ENCODE measurements at regions not wholly inside any gene's neighbourhood (a gene's known extent, or its start where the extent isn't known, plus 50 kb on each side); places are given as distances from the start of the nearest gene placed in this dataset.

GRCh38 chr4:110924761-110925160 is 301.9 kb upstream of the PITX2 start:
- no peaks in the 10 kb centered on the region for H3K36me3 ChIP-seq (ENCODE audit: control insufficient read depth in 3 of 3, insufficient read depth in 3 of 3, low read length in 3 of 3)
- H3K27me3 ChIP-seq (ENCODE audit: control insufficient read depth in 3 of 3, insufficient read depth in 3 of 3, low read length in 3 of 3) = no peaks in the 10 kb centered on the region
- H3K4me1 ChIP-seq (ENCODE audit: control insufficient read depth in 3 of 3, insufficient read depth in 3 of 3, low read length in 3 of 3) = no peaks in the 10 kb centered on the region
- no peak overlapping the region for H3K9ac ChIP-seq (ENCODE audit: low read depth in 1 of 3, low read length in 3 of 3)
- no peaks in the 10 kb centered on the region for H3K9me3 ChIP-seq (ENCODE audit: control insufficient read depth in 3 of 3, low read length in 3 of 3)
- no peak overlapping the region for H3K27ac ChIP-seq (ENCODE audit: low read depth, low read length)
- H3K4me3 ChIP-seq (ENCODE audit: low read length in 3 of 3) = no peak overlapping the region

DNA sequence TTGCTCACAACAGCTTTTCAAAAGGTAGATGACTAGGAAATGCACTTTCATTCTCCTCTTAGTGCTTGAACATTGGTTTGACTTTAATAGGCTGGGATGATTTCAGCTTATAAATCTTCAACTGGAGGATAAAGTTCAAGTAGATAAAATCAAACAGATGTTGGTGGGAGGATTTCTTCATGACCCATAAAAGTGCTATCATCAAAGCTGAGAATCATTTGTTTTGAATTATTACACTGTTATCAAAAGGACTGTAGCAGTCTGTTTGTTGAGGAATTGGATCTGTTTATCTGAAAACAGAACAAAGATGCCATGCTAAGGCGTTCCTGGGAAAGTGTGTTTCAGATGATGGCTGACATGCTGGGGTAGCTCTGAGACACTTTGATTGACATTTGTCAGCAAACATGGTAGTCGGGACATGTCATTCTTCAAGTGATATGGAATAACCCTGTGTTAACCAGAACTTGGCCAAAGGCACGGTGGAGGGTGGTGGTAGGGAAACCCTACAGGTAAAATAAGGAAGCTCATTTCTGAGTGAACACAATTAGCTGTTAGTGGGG is 304.0 kb upstream of the PITX2 start:
- Histone ChIP-seq H3K9me3 (ENCODE audit: control insufficient read depth in 3 of 3, low read length in 3 of 3) (no peaks in the 10 kb centered on the region), H3K27me3 (ENCODE audit: control insufficient read depth in 3 of 3, insufficient read depth in 3 of 3, low read length in 3 of 3) (no peaks in the 10 kb centered on the region), H3K36me3 (ENCODE audit: control insufficient read depth in 3 of 3, insufficient read depth in 3 of 3, low read length in 3 of 3) (no peaks in the 10 kb centered on the region), H3K9ac (ENCODE audit: low read depth in 1 of 3, low read length in 3 of 3) (no peak overlapping the region), H3K4me1 (ENCODE audit: control insufficient read depth in 3 of 3, insufficient read depth in 3 of 3, low read length in 3 of 3) (no peaks in the 10 kb centered on the region), H3K27ac (ENCODE audit: low read depth, low read length) (no peak overlapping the region), H3K4me3 (ENCODE audit: low read length in 3 of 3) (no peak overlapping the region)

- H3K4me3 ChIP-seq (ENCODE audit: low read length in 3 of 3) = no peak overlapping the region
- no peak overlapping the region for H3K27ac ChIP-seq (ENCODE audit: low read depth, low read length)
- no peaks in the 10 kb centered on the region for H3K9me3 ChIP-seq (ENCODE audit: control insufficient read depth in 3 of 3, low read length in 3 of 3)
- H3K36me3 ChIP-seq (ENCODE audit: control insufficient read depth in 3 of 3, insufficient read depth in 3 of 3, low read length in 3 of 3) = no peaks in the 10 kb centered on the region
- no peaks in the 10 kb centered on the region for H3K27me3 ChIP-seq (ENCODE audit: control insufficient read depth in 3 of 3, insufficient read depth in 3 of 3, low read length in 3 of 3)
- H3K4me1 ChIP-seq (ENCODE audit: control insufficient read depth in 3 of 3, insufficient read depth in 3 of 3, low read length in 3 of 3) = no peaks in the 10 kb centered on the region
- H3K9ac ChIP-seq (ENCODE audit: low read depth in 1 of 3, low read length in 3 of 3) = no peak overlapping the region
Observed at GRCh38 chr4:110933341-110933740, 310.5 kb upstream of the PITX2 start.

DNA sequence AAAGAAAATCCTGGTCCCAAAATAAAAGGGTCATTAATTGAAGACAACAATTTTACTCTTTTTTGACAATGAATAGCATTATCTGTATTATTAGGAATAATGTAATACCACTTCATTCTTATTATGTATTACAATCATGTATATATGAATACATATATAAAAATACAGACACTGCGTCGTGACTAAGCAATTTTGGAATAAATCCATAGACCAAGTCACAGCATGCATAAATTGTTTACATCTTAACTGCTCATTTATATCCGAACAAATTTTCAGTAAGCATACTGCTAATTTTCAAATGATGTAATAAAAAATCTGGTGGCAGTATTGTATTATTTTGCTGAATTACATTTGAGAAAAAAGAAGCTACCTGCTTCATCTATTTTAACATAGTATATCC is 321.6 kb upstream of the PITX2 start:
- H3K27ac ChIP-seq (ENCODE audit: low read depth, low read length) = no peak overlapping the region
- H3K4me3 ChIP-seq (ENCODE audit: low read length in 3 of 3) = no peak overlapping the region
- H3K9ac ChIP-seq (ENCODE audit: low read depth in 1 of 3, low read length in 3 of 3) = no peak overlapping the region
- no peaks in the 10 kb centered on the region for H3K4me1 ChIP-seq (ENCODE audit: control insufficient read depth in 3 of 3, insufficient read depth in 3 of 3, low read length in 3 of 3)
- H3K36me3 ChIP-seq (ENCODE audit: control insufficient read depth in 3 of 3, insufficient read depth in 3 of 3, low read length in 3 of 3) = no peaks in the 10 kb centered on the region
- no peaks in the 10 kb centered on the region for H3K27me3 ChIP-seq (ENCODE audit: control insufficient read depth in 3 of 3, insufficient read depth in 3 of 3, low read length in 3 of 3)
- no peaks in the 10 kb centered on the region for H3K9me3 ChIP-seq (ENCODE audit: control insufficient read depth in 3 of 3, low read length in 3 of 3)

GRCh38 chr4:110945600-110945999 is 322.7 kb upstream of the PITX2 start:
- H3K27ac ChIP-seq (ENCODE audit: low read depth, low read length) = no peak overlapping the region
- H3K36me3 ChIP-seq (ENCODE audit: control insufficient read depth in 3 of 3, insufficient read depth in 3 of 3, low read length in 3 of 3) = no peaks in the 10 kb centered on the region
- H3K9ac ChIP-seq (ENCODE audit: low read depth in 1 of 3, low read length in 3 of 3) = no peak overlapping the region
- no peaks in the 10 kb centered on the region for H3K27me3 ChIP-seq (ENCODE audit: control insufficient read depth in 3 of 3, insufficient read depth in 3 of 3, low read length in 3 of 3)
- H3K9me3 ChIP-seq (ENCODE audit: control insufficient read depth in 3 of 3, low read length in 3 of 3) = no peaks in the 10 kb centered on the region
- H3K4me3 ChIP-seq (ENCODE audit: low read length in 3 of 3) = no peak overlapping the region
- no peaks in the 10 kb centered on the region for H3K4me1 ChIP-seq (ENCODE audit: control insufficient read depth in 3 of 3, insufficient read depth in 3 of 3, low read length in 3 of 3)

- Histone ChIP-seq H3K27ac (ENCODE audit: low read depth, low read length) (no peak overlapping the region), H3K4me1 (ENCODE audit: control insufficient read depth in 3 of 3, insufficient read depth in 3 of 3, low read length in 3 of 3) (no peaks in the 10 kb centered on the region), H3K9ac (ENCODE audit: low read depth in 1 of 3, low read length in 3 of 3) (no peak overlapping the region), H3K27me3 (ENCODE audit: control insufficient read depth in 3 of 3, insufficient read depth in 3 of 3, low read length in 3 of 3) (no peaks in the 10 kb centered on the region), H3K4me3 (ENCODE audit: low read length in 3 of 3) (no peak overlapping the region), H3K36me3 (ENCODE audit: control insufficient read depth in 3 of 3, insufficient read depth in 3 of 3, low read length in 3 of 3) (no peaks in the 10 kb centered on the region), H3K9me3 (ENCODE audit: control insufficient read depth in 3 of 3, low read length in 3 of 3) (no peaks in the 10 kb centered on the region)
Observed at GRCh38 chr4:110949542-110949941, 326.7 kb upstream of the PITX2 start.

- Histone ChIP-seq H3K9me3 (ENCODE audit: control insufficient read depth in 3 of 3, low read length in 3 of 3) (no peaks in the 10 kb centered on the region), H3K4me3 (ENCODE audit: low read length in 3 of 3) (no peak overlapping the region), H3K9ac (ENCODE audit: low read depth in 1 of 3, low read length in 3 of 3) (no peak overlapping the region), H3K27ac (ENCODE audit: low read depth, low read length) (no peak overlapping the region), H3K4me1 (ENCODE audit: control insufficient read depth in 3 of 3, insufficient read depth in 3 of 3, low read length in 3 of 3) (no peaks in the 10 kb centered on the region), H3K27me3 (ENCODE audit: control insufficient read depth in 3 of 3, insufficient read depth in 3 of 3, low read length in 3 of 3) (no peaks in the 10 kb centered on the region), H3K36me3 (ENCODE audit: control insufficient read depth in 3 of 3, insufficient read depth in 3 of 3, low read length in 3 of 3) (no peaks in the 10 kb centered on the region)
Observed at GRCh38 chr4:110950731-110951130, 327.9 kb upstream of the PITX2 start.

DNA sequence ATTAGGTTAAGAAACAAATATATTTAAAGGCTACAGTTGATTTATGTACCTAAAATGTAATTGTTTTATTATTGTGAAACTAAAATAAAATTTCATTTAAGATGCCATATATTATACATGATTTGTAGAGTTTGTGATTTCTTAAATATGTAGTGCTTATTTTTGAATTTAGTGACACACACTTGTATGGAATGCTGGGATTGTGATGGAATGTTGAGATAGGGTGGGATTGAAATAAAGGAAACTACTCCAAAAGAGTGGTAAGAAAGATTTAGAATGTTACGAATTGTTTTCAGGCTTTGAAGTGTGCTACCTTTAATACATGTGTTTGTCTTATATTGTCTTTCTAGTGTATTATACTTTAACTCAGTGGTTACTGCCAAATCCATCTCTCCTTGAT is 330.3 kb upstream of the PITX2 start:
- no peak overlapping the region for H3K9ac ChIP-seq (ENCODE audit: low read depth in 1 of 3, low read length in 3 of 3)
- H3K27me3 ChIP-seq (ENCODE audit: control insufficient read depth in 3 of 3, insufficient read depth in 3 of 3, low read length in 3 of 3) = no peaks in the 10 kb centered on the region
- no peaks in the 10 kb centered on the region for H3K4me1 ChIP-seq (ENCODE audit: control insufficient read depth in 3 of 3, insufficient read depth in 3 of 3, low read length in 3 of 3)
- no peak overlapping the region for H3K4me3 ChIP-seq (ENCODE audit: low read length in 3 of 3)
- H3K36me3 ChIP-seq (ENCODE audit: control insufficient read depth in 3 of 3, insufficient read depth in 3 of 3, low read length in 3 of 3) = no peaks in the 10 kb centered on the region
- H3K27ac ChIP-seq (ENCODE audit: low read depth, low read length) = no peak overlapping the region
- H3K9me3 ChIP-seq (ENCODE audit: control insufficient read depth in 3 of 3, low read length in 3 of 3) = no peaks in the 10 kb centered on the region

- no peak overlapping the region for H3K4me3 ChIP-seq (ENCODE audit: low read length in 3 of 3)
- H3K9ac ChIP-seq (ENCODE audit: low read depth in 1 of 3, low read length in 3 of 3) = no peak overlapping the region
- H3K4me1 ChIP-seq (ENCODE audit: control insufficient read depth in 3 of 3, insufficient read depth in 3 of 3, low read length in 3 of 3) = no peaks in the 10 kb centered on the region
- H3K27ac ChIP-seq (ENCODE audit: low read depth, low read length) = no peak overlapping the region
- H3K36me3 ChIP-seq (ENCODE audit: control insufficient read depth in 3 of 3, insufficient read depth in 3 of 3, low read length in 3 of 3) = no peaks in the 10 kb centered on the region
- H3K9me3 ChIP-seq (ENCODE audit: control insufficient read depth in 3 of 3, low read length in 3 of 3) = no peaks in the 10 kb centered on the region
- no peaks in the 10 kb centered on the region for H3K27me3 ChIP-seq (ENCODE audit: control insufficient read depth in 3 of 3, insufficient read depth in 3 of 3, low read length in 3 of 3)
Observed at GRCh38 chr4:110953898-110954297, 331.0 kb upstream of the PITX2 start.

DNA sequence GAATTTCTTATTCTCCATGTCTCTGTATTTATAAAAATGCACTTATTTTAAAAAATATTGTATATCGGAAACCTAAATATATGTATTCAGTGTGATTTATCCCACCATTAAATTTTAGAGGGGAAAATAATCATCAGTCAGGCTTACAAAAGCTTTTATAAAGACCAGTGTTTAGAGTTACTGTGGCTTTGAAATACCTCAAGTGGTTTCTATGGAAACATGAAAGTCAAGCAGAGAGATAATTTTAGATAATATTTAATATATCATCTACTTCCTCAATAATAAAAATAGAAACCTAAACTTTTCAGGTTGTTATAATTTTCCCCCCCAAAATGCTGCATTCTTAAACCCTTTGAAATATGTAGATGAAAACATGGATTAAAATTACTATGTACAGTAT is 332.9 kb upstream of the PITX2 start:
- no peaks in the 10 kb centered on the region for H3K27me3 ChIP-seq (ENCODE audit: control insufficient read depth in 3 of 3, insufficient read depth in 3 of 3, low read length in 3 of 3)

More for the DNA sequence above, 332.9 kb upstream of the PITX2 start:
- Histone ChIP-seq H3K27ac (ENCODE audit: low read depth, low read length) (no peak overlapping the region), H3K4me1 (ENCODE audit: control insufficient read depth in 3 of 3, insufficient read depth in 3 of 3, low read length in 3 of 3) (no peaks in the 10 kb centered on the region), H3K4me3 (ENCODE audit: low read length in 3 of 3) (no peak overlapping the region), H3K9ac (ENCODE audit: low read depth in 1 of 3, low read length in 3 of 3) (no peak overlapping the region), H3K36me3 (ENCODE audit: control insufficient read depth in 3 of 3, insufficient read depth in 3 of 3, low read length in 3 of 3) (no peaks in the 10 kb centered on the region), H3K9me3 (ENCODE audit: control insufficient read depth in 3 of 3, low read length in 3 of 3) (no peaks in the 10 kb centered on the region)
